Type B pancreatic cell (in vitro differentiated cells): ENCODE measurements at regions not wholly inside any gene's neighbourhood (a gene's known extent, or its start where the extent isn't known, plus 50 kb on each side); places are given as distances from the start of the nearest gene placed in this dataset.

Experiments used
- DNase-seq: peaks from one replicate; pipeline ENCODE4 v3.0.0; 2021; ENCODE audit warnings: mixed read lengths; ENCODE audit not compliant: unreplicated experiment; ENCODE audit errors: extremely low spot score
- H3K27ac Mint-ChIP-seq: 2 replicates; pipeline ENCODE4 v1.8.0; 2021; ENCODE audit warnings: mild to moderate bottlenecking, mixed read lengths
- H3K27me3 Mint-ChIP-seq: 2 replicates; pipeline ENCODE4 v1.8.0; 2021; ENCODE audit warnings: mixed read lengths
- H3K36me3 Mint-ChIP-seq: 2 replicates; pipeline ENCODE4 v1.8.0; 2021; ENCODE audit warnings: mixed read lengths
- H3K4me1 Mint-ChIP-seq: one replicate; pipeline ENCODE4 v1.8.0; 2021; ENCODE audit warnings: mixed read lengths; ENCODE audit not compliant: unreplicated experiment
- H3K4me3 Mint-ChIP-seq: 2 replicates; pipeline ENCODE4 v1.8.0; 2021; ENCODE audit warnings: mild to moderate bottlenecking, mixed read lengths
- H3K9me3 Mint-ChIP-seq: 2 replicates; pipeline ENCODE4 v1.8.0; 2021; ENCODE audit warnings: mixed read lengths
- CTCF ChIP-seq: fragments of 200-600 bp; sonication (generic); conservative IDR thresholded peaks from 2 replicates; pipeline ENCODE4 v1.5.0; 2021; ENCODE audit warnings: antibody characterized with exemption, mild to moderate bottlenecking

GRCh38 chr6:82612475-82613039 is 248.9 kb downstream of the TPBG start:
- Mint-ChIP-seq H3K4me3 (no peak overlapping the region), H3K4me1 (peaks cover 26% of the 10 kb centered on the region), H3K9me3 (peaks cover 2% of the 10 kb centered on the region), H3K27ac (no peak overlapping the region), H3K27me3 (no peaks in the 10 kb centered on the region), H3K36me3 (no peaks in the 10 kb centered on the region)
- no peak for TF ChIP-seq CTCF
- no peak for DNase-seq

- H3K4me3 Mint-ChIP-seq, result no peak overlapping the region
- no peaks in the 10 kb centered on the region for H3K9me3 Mint-ChIP-seq
- no peak overlapping the region for H3K27ac Mint-ChIP-seq
- H3K4me1 Mint-ChIP-seq, result peaks cover 7% of the 10 kb centered on the region
- H3K36me3 Mint-ChIP-seq, result no peaks in the 10 kb centered on the region
- H3K27me3 Mint-ChIP-seq, result no peaks in the 10 kb centered on the region
- no peak for DNase-seq
- TF ChIP-seq CTCF, result no peak
Measured at GRCh38 chr6:82614518-82614917, 250.9 kb downstream of the TPBG start.

- TF ChIP-seq CTCF, result no peak
- H3K4me3 Mint-ChIP-seq, result no peak overlapping the region
- H3K36me3 Mint-ChIP-seq, result no peaks in the 10 kb centered on the region
- no peaks in the 10 kb centered on the region for H3K9me3 Mint-ChIP-seq
- DNase-seq, result no peak
- peaks cover 5% of the 10 kb centered on the region for H3K4me1 Mint-ChIP-seq
- no peaks in the 10 kb centered on the region for H3K27me3 Mint-ChIP-seq
- H3K27ac Mint-ChIP-seq, result no peak overlapping the region
Measured at GRCh38 chr6:82616386-82617028, 252.9 kb downstream of the TPBG start.

GRCh38 chr6:82617648-82618047 is 254.0 kb downstream of the TPBG start:
- DNase-seq, result no peak
- H3K9me3 Mint-ChIP-seq, result no peaks in the 10 kb centered on the region
- H3K27me3 Mint-ChIP-seq, result no peaks in the 10 kb centered on the region
- no peak overlapping the region for H3K4me3 Mint-ChIP-seq
- no peaks in the 10 kb centered on the region for H3K36me3 Mint-ChIP-seq
- H3K4me1 Mint-ChIP-seq, result no peaks in the 10 kb centered on the region
- no peak overlapping the region for H3K27ac Mint-ChIP-seq
- no peak for TF ChIP-seq CTCF

- Mint-ChIP-seq H3K36me3 (no peaks in the 10 kb centered on the region), H3K4me3 (no peak overlapping the region), H3K4me1 (no peaks in the 10 kb centered on the region), H3K9me3 (no peaks in the 10 kb centered on the region), H3K27me3 (no peaks in the 10 kb centered on the region), H3K27ac (no peak overlapping the region)
- TF ChIP-seq CTCF, result no peak
- DNase-seq, result no peak
Measured at GRCh38 chr6:82619573-82619972, 256.0 kb downstream of the TPBG start.
